B cell (primary cell): ENCODE measurements at regions not wholly inside any gene's neighbourhood (a gene's known extent, or its start where the extent isn't known, plus 50 kb on each side); places are given as distances from the start of the nearest gene placed in this dataset.

Experiments
- ATAC-seq: fragments of 200-7000 bp; cut with Tn5 transposase; one replicate; pipeline ENCODE4 v1.10.0; 2021; ENCODE audit warnings: low read depth, mild to moderate bottlenecking, moderate number of reproducible peaks, moderate library complexity
- CTCF ChIA-PET: fragments of 350-600 bp; sonication (Branson Sonifier 250); formaldehyde crosslinking; loops from one replicate; lab custom pipeline; 2021; ENCODE audit warnings: antibody characterized with exemption, inconsistent platforms; lab: Charles Lee
- POLR2A ChIA-PET: fragments of 350-600 bp; sonication (Branson Sonifier 250); formaldehyde crosslinking; loops from one replicate; lab custom pipeline; 2021; ENCODE audit warnings: antibody characterized with exemption; lab: Charles Lee
- DNase-seq: peaks from one replicate; pipeline ENCODE4 v3.0.0; 2013
- H2AFZ ChIP-seq: 2 replicates; pipeline ENCODE4 v1.6.1; 2012; ENCODE audit warnings: mild to moderate bottlenecking, low read depth, low read length; ENCODE audit not compliant: insufficient read depth, poor library complexity, severe bottlenecking
- H3K27ac ChIP-seq, 2 donors: 1 replicate in 1 of 2; 2 replicates in 1 of 2; pipeline ENCODE4 v1.5.1; 2012 to 2013; ENCODE audit warnings: low read length in 2 of 2, mild to moderate bottlenecking in 2 of 2, moderate library complexity in 1 of 2
- H3K27me3 ChIP-seq, 4 experiments: fragments of 200-600 bp in 1 of 4; sonication (generic) in 1 of 4; replicated peaks in 1 of 4; 1 replicate in 2 of 4; 2 replicates in 2 of 4; pipeline versions ENCODE4 v1.6.1 to v1.7.0; 2013 to 2016; ENCODE audit warnings: low read length in 3 of 4, mild to moderate bottlenecking in 2 of 4, mixed read lengths in 1 of 4, moderate library complexity in 1 of 4; ENCODE audit not compliant: insufficient read depth in 4 of 4, control insufficient read depth in 3 of 4; ENCODE audit errors: control extremely low read depth in 1 of 4
- H3K36me3 ChIP-seq, 2 experiments: replicated peaks in 1 of 2; 1 replicate in 1 of 2; 2 replicates in 1 of 2; pipeline versions ENCODE4 v1.6.1 to v1.7.1; 2013; ENCODE audit warnings: low read length in 1 of 2; ENCODE audit not compliant: insufficient read depth in 2 of 2, control insufficient read depth in 1 of 2; ENCODE audit errors: control extremely low read depth in 1 of 2, extremely low read depth in 1 of 2
- H3K4me1 ChIP-seq, 2 donors: fragments of 200-600 bp in 1 of 2; sonication (generic) in 1 of 2; 1 replicate in 1 of 2; 2 replicates in 1 of 2; pipeline versions ENCODE4 v1.5.1 to v1.6.1; 2013 to 2017; ENCODE audit warnings: low read length in 2 of 2; ENCODE audit not compliant: control insufficient read depth in 2 of 2, insufficient read depth in 2 of 2
- H3K4me2 ChIP-seq: replicated peaks from 2 replicates; pipeline ENCODE3; 2012; ENCODE audit warnings: mild to moderate bottlenecking, low read depth, low read length; ENCODE audit not compliant: poor library complexity, severe bottlenecking
- H3K4me3 ChIP-seq, 5 experiments: fragments of 200-600 bp in 1 of 5; sonication (generic) in 1 of 5; 1 replicate in 3 of 5; 2 replicates in 2 of 5; pipeline versions ENCODE4 v1.5.1 to v1.7.0; 2011 to 2016; ENCODE audit warnings: low read length in 4 of 5, mild to moderate bottlenecking in 4 of 5, low read depth in 2 of 5, control low read depth in 1 of 5, moderate library complexity in 1 of 5; ENCODE audit not compliant: insufficient read depth in 1 of 5; ENCODE audit errors: control extremely low read depth in 1 of 5, extremely low read depth in 1 of 5
- H3K79me2 ChIP-seq: fragments of 200-600 bp; sonication (generic); one replicate; pipeline ENCODE4 v1.6.0; 2016; ENCODE audit warnings: low read length; ENCODE audit not compliant: control insufficient read depth, insufficient read depth
- H3K9ac ChIP-seq: fragments of 200-600 bp; sonication (generic); 2 replicates; pipeline ENCODE4 v1.6.1; 2017; ENCODE audit warnings: mild to moderate bottlenecking, low read length, moderate library complexity
- H3K9me3 ChIP-seq, 3 donors: one replicate each; pipeline versions ENCODE4 v1.6.1 to v1.7.1; 2013; ENCODE audit warnings: low read length in 2 of 3; ENCODE audit not compliant: control insufficient read depth in 2 of 3, insufficient read depth in 1 of 3; ENCODE audit errors: control extremely low read depth in 1 of 3
- H4K20me1 ChIP-seq: 2 replicates; pipeline ENCODE4 v1.6.0; 2012; ENCODE audit warnings: mild to moderate bottlenecking, low read length; ENCODE audit not compliant: insufficient read depth, control insufficient read depth, poor library complexity, severe bottlenecking
- H3K27ac Mint-ChIP-seq: one replicate; pipeline ENCODE4 v1.8.0; 2021; ENCODE audit warnings: mixed read lengths
- H3K27me3 Mint-ChIP-seq: one replicate; pipeline ENCODE4 v1.8.0; 2021; ENCODE audit warnings: mixed read lengths
- H3K4me1 Mint-ChIP-seq: one replicate; pipeline ENCODE4 v1.8.0; 2021; ENCODE audit warnings: mixed read lengths
- H3K4me3 Mint-ChIP-seq: one replicate; pipeline ENCODE4 v1.8.0; 2021; ENCODE audit warnings: mixed read lengths
- H3K9me3 Mint-ChIP-seq: one replicate; pipeline ENCODE4 v1.8.0; 2022; ENCODE audit warnings: mixed read lengths; ENCODE audit not compliant: insufficient read depth
- EZH2 ChIP-seq: IDR thresholded peaks from 2 replicates; pipeline ENCODE4 v1.6.1; 2012; ENCODE audit warnings: borderline replicate concordance, low read depth, mild to moderate bottlenecking, moderate library complexity, low read length; ENCODE audit not compliant: insufficient read depth, poor library complexity, severe bottlenecking
- WGBS: methylation state at CpG from one replicate; pipeline ENCODE4 v1.1.5; 2013; ENCODE audit warnings: missing lambda C conversion rate; ENCODE audit not compliant: insufficient coverage; 5-methylcytosine and 5-hydroxymethylcytosine counted together
- intact Hi-C: fragments of 100-400 bp; cut with micrococcal nuclease; formaldehyde crosslinking; loops from one replicate; pipeline ENCODE4 v1.10.0; 2022
- TF ChIP-seq, protein P1 (sequence below): fragments of 200-600 bp; IDR thresholded peaks from one replicate; pipeline ENCODE4 v1.8.0; 2022; ENCODE audit warnings: antibody characterized with exemption, mild to moderate bottlenecking

DNA sequence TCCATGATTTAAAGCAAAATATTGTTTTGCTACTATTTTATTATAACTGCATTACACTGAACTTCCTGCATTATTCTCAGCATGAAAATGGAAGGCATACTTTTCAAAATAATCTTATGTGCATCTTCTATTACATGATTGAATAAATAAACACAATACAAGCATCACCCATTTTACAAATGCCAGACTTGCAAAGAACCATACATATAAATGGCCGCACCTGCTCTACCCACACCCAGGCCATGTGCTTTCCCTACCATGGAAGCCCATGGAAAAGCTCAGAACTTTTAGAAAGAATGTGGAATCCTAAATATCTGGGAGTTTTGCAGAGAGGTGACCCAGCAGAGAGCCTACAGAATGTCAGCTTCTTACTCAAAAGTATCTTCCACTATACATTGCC, 127.2 kb downstream of the SHOX2 start:
- no peak overlapping the region for H2AFZ ChIP-seq
- no peaks in the 10 kb centered on the region for H3K4me1 ChIP-seq
- TF ChIP-seq, protein P1, sequence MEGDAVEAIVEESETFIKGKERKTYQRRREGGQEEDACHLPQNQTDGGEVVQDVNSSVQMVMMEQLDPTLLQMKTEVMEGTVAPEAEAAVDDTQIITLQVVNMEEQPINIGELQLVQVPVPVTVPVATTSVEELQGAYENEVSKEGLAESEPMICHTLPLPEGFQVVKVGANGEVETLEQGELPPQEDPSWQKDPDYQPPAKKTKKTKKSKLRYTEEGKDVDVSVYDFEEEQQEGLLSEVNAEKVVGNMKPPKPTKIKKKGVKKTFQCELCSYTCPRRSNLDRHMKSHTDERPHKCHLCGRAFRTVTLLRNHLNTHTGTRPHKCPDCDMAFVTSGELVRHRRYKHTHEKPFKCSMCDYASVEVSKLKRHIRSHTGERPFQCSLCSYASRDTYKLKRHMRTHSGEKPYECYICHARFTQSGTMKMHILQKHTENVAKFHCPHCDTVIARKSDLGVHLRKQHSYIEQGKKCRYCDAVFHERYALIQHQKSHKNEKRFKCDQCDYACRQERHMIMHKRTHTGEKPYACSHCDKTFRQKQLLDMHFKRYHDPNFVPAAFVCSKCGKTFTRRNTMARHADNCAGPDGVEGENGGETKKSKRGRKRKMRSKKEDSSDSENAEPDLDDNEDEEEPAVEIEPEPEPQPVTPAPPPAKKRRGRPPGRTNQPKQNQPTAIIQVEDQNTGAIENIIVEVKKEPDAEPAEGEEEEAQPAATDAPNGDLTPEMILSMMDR: no peak
- TF ChIP-seq EZH2: no peak
- ChIA-PET CTCF (no interaction called here), POLR2A (no interaction called here)
- Mint-ChIP-seq H3K27me3 (no peaks in the 10 kb centered on the region), H3K27ac (no peak overlapping the region), H3K4me1 (no peaks in the 10 kb centered on the region), H3K9me3 (no peaks in the 10 kb centered on the region), H3K4me3 (no peak overlapping the region)
- no peaks in the 10 kb centered on the region for H3K79me2 ChIP-seq
- intact Hi-C loops: no loop called here
- H3K9ac ChIP-seq: no peak overlapping the region
- no CpG with 5 or more reads among the region's 1 CpG for WGBS
- H3K27ac ChIP-seq: no peak overlapping the region
- H4K20me1 ChIP-seq: no peaks in the 10 kb centered on the region
- H3K9me3 ChIP-seq: no peaks in the 10 kb centered on the region
- no peak for DNase-seq
- no peaks in the 10 kb centered on the region for H3K27me3 ChIP-seq
- no peak for ATAC-seq
- H3K36me3 ChIP-seq: no peaks in the 10 kb centered on the region
- no peak overlapping the region for H3K4me2 ChIP-seq
- no peak overlapping the region for H3K4me3 ChIP-seq

DNA sequence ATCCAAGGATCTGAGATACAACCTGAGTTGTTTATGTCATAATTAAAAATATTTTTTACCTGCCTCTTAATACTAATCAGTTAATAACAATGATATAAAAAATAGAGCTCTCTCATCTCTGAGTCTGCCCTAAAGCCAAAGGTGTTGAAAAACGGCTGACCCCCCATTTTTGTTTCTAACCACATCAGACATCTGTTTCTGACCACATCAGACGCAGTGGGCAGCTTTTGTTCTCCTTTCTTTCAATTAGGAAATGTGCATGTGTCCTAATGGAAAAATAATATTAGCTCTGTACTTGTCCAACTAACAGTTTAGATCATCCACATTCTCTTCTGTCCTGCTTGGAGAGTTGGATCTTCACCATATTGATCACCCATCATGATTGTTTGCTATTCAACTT, 144.6 kb downstream of the SHOX2 start:
- intact Hi-C loops: no loop called here
- POLR2A ChIA-PET: no interaction called here
- WGBS: no CpG with 5 or more reads among the region's 2 CpGs

More for the DNA sequence above, 144.6 kb downstream of the SHOX2 start:
- CTCF ChIA-PET: no interaction called here
- no peaks in the 10 kb centered on the region for H4K20me1 ChIP-seq
- no peak overlapping the region for H2AFZ ChIP-seq
- Mint-ChIP-seq H3K27me3 (no peaks in the 10 kb centered on the region), H3K27ac (no peak overlapping the region), H3K4me3 (no peak overlapping the region), H3K9me3 (no peaks in the 10 kb centered on the region), H3K4me1 (no peaks in the 10 kb centered on the region)
- H3K9me3 ChIP-seq: no peaks in the 10 kb centered on the region
- H3K4me3 ChIP-seq: no peak overlapping the region
- H3K36me3 ChIP-seq: no peaks in the 10 kb centered on the region
- no peak overlapping the region for H3K9ac ChIP-seq
- no peak overlapping the region for H3K4me2 ChIP-seq
- H3K79me2 ChIP-seq: no peaks in the 10 kb centered on the region
- H3K27me3 ChIP-seq: no peaks in the 10 kb centered on the region
- no peak for DNase-seq
- H3K27ac ChIP-seq: no peak overlapping the region
- ATAC-seq: no peak
- TF ChIP-seq, protein P1: no peak
- TF ChIP-seq EZH2: no peak
- H3K4me1 ChIP-seq: no peaks in the 10 kb centered on the region
